K562 (cell line): ENCODE measurements at regions not wholly inside any gene's neighbourhood (a gene's known extent, or its start where the extent isn't known, plus 50 kb on each side); places are given as distances from the start of the nearest gene placed in this dataset.
A peak's percentile ranks its signal among the peaks of the same experiment; 100 is the strongest.

Source experiments
- CBFA2T2 ChIP-seq: fragments of 450-650 bp; conservative IDR thresholded peaks from 2 replicates; pipeline ENCODE4 v1.6.1; 2017; ENCODE audit warnings: mild to moderate bottlenecking
- EP400 ChIP-seq: fragments of 450-650 bp; IDR thresholded peaks from 2 replicates; pipeline ENCODE4 v1.6.1; 2017; ENCODE audit warnings: antibody characterized with exemption, mild to moderate bottlenecking, moderate library complexity
- ERF ChIP-seq: fragments of 450-650 bp; formaldehyde crosslinking; IDR thresholded peaks from 2 replicates; pipeline ENCODE4 v1.4.0; 2020; ENCODE audit warnings: mild to moderate bottlenecking, mixed read lengths
- KLF16 ChIP-seq: IDR thresholded peaks from 2 replicates; pipeline ENCODE4 v1.6.1; 2016; ENCODE audit warnings: antibody characterized with exemption
- L3MBTL2 ChIP-seq: fragments of 450-650 bp; IDR thresholded peaks from 2 replicates; pipeline ENCODE4 v1.6.1; 2016; ENCODE audit warnings: mild to moderate bottlenecking, moderate library complexity
- MCM5 ChIP-seq: fragments of 450-650 bp; IDR thresholded peaks from 2 replicates; pipeline ENCODE4 v1.6.1; 2016; ENCODE audit warnings: low read depth
- NR2C1 ChIP-seq, 2 experiments: fragments of 450-650 bp; IDR thresholded peaks; 2 replicates each; pipeline ENCODE4 v1.6.1; 2017; ENCODE audit warnings: mild to moderate bottlenecking in 2 of 2, antibody characterized with exemption in 1 of 2, inconsistent platforms in 1 of 2, missing compliant biosample characterization in 1 of 2, missing genetic modification characterization in 1 of 2
- PHTF2 ChIP-seq: fragments of 250-450 bp; sonication (Bioruptor Pico); IDR thresholded peaks from 2 replicates; pipeline ENCODE4 v1.5.0; 2021; ENCODE audit warnings: mild to moderate bottlenecking
- PML ChIP-seq: IDR thresholded peaks from 2 replicates; pipeline ENCODE4 v1.6.1; 2012; ENCODE audit warnings: low read length, inconsistent platforms
- POLR2AphosphoS5 ChIP-seq: IDR thresholded peaks from 2 replicates; pipeline ENCODE4 v1.6.1; 2011; ENCODE audit warnings: mild to moderate bottlenecking, low read depth, low read length, moderate library complexity; ENCODE audit not compliant: control insufficient read depth, insufficient read depth
- RNF2 ChIP-seq: sonication (generic); IDR thresholded peaks from 2 replicates; pipeline ENCODE4 v1.6.1; 2016
- SMAD1 ChIP-seq: fragments of 150-350 bp; IDR thresholded peaks from 2 replicates; pipeline ENCODE4 v1.6.1; 2014; ENCODE audit warnings: low read length, low read depth; ENCODE audit not compliant: partially characterized antibody
- TEAD2 ChIP-seq: fragments of 450-650 bp; IDR thresholded peaks from 2 replicates; pipeline ENCODE4 v1.6.1; 2016; ENCODE audit warnings: missing genetic modification characterization, control low read depth, missing compliant biosample characterization
- THRAP3 ChIP-seq: fragments of 450-650 bp; IDR thresholded peaks from 2 replicates; pipeline ENCODE4 v1.6.1; 2016; ENCODE audit warnings: mild to moderate bottlenecking, inconsistent platforms, borderline replicate concordance
- ZNF140 ChIP-seq: fragments of 250-450 bp; sonication (Bioruptor Pico); IDR thresholded peaks from 2 replicates; pipeline ENCODE4 v1.8.0; 2021; ENCODE audit warnings: moderate library complexity, mild to moderate bottlenecking, inconsistent platforms
- ZNF324 ChIP-seq: fragments of 250-450 bp; sonication (Bioruptor Pico); IDR thresholded peaks from 2 replicates; pipeline ENCODE4 v1.4.0; 2020; ENCODE audit warnings: mild to moderate bottlenecking
- ZNF354B ChIP-seq: fragments of 250-450 bp; sonication (Bioruptor Pico); IDR thresholded peaks from 2 replicates; pipeline ENCODE4 v1.4.0; 2020
- ZNF780A ChIP-seq: fragments of 250-450 bp; sonication (Bioruptor Pico); IDR thresholded peaks from 2 replicates; pipeline ENCODE4 v1.5.0; 2021; ENCODE audit warnings: mild to moderate bottlenecking
- ZNF830 ChIP-seq: fragments of 250-450 bp; sonication (Bioruptor Pico); IDR thresholded peaks from 2 replicates; pipeline ENCODE4 v1.5.0; 2021; ENCODE audit warnings: mild to moderate bottlenecking
- TF ChIP-seq, protein P1 (sequence below), 2 experiments: IDR thresholded peaks in 1 of 2; conservative IDR thresholded peaks in 1 of 2; 2 replicates each; pipeline ENCODE4 v1.6.1; 2016; ENCODE audit warnings: low read depth in 2 of 2, mild to moderate bottlenecking in 1 of 2, missing compliant biosample characterization in 1 of 2, missing genetic modification characterization in 1 of 2, moderate library complexity in 1 of 2
- TF ChIP-seq, protein P2 (sequence below): fragments of 250-450 bp; sonication (Bioruptor Pico); IDR thresholded peaks from 2 replicates; pipeline ENCODE4 v1.4.0; 2020; ENCODE audit warnings: borderline replicate concordance
- TF ChIP-seq, protein P3 (sequence below): sonication (generic); formaldehyde crosslinking; IDR thresholded peaks from 2 replicates; pipeline ENCODE4 v1.8.0; 2022; ENCODE audit warnings: mild to moderate bottlenecking, missing genetic modification reagents

DNA sequence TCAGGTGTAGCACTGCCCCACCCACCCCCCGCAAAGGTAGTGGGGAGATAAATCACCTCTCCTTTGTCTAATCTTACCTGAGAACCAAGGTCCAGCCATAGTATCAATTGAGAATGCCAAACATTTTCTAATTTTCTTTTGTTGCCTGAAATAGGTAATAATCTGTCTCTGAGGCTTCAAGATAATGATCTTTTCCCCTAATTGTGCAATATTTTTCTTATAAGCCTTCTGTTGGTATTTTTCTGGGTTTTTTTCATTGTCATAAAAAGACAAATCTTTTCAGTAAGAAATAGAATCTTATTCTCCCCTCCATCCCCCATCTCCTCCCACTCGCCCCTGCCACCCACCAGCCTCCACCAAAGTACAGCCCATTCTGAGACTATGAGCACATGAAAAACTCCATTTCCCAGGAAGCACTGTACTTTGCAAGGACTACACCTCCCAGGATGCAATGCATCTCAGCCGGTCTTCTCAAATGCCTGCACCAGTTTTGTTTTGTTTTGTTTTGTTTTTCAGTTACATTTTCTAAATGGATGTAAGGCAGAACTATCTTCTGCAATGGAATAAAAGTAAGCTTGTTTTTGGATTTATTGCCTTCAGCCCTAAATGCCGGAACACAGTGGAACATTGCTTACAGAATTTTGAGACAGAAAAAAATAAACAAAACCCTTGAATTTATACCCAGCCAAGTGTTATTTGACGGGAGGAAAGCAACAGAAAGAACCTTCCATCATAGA, 268.0 kb downstream of the TFAP2A start (continued):
- TF ChIP-seq, protein P1, sequence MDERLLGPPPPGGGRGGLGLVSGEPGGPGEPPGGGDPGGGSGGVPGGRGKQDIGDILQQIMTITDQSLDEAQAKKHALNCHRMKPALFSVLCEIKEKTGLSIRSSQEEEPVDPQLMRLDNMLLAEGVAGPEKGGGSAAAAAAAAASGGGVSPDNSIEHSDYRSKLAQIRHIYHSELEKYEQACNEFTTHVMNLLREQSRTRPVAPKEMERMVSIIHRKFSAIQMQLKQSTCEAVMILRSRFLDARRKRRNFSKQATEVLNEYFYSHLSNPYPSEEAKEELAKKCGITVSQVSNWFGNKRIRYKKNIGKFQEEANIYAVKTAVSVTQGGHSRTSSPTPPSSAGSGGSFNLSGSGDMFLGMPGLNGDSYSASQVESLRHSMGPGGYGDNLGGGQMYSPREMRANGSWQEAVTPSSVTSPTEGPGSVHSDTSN (CRISPR knock-in tag; IDR thresholded peaks at IDR 0.05; ENCODE audit: low read depth) = no peak
- TF ChIP-seq, protein P1 (tag; conservative IDR thresholded peaks at IDR 0.05; ENCODE audit: low read depth) = no peak
- no peak for TF ChIP-seq PHTF2
- peak; percentile 22; the same call in 1 of the 2 replicates for TF ChIP-seq L3MBTL2
- TF ChIP-seq SMAD1 = no peak
- no peak for TF ChIP-seq ZNF140 (CRISPR knock-in tag)
- no peak for TF ChIP-seq MCM5
- TF ChIP-seq, protein P2, sequence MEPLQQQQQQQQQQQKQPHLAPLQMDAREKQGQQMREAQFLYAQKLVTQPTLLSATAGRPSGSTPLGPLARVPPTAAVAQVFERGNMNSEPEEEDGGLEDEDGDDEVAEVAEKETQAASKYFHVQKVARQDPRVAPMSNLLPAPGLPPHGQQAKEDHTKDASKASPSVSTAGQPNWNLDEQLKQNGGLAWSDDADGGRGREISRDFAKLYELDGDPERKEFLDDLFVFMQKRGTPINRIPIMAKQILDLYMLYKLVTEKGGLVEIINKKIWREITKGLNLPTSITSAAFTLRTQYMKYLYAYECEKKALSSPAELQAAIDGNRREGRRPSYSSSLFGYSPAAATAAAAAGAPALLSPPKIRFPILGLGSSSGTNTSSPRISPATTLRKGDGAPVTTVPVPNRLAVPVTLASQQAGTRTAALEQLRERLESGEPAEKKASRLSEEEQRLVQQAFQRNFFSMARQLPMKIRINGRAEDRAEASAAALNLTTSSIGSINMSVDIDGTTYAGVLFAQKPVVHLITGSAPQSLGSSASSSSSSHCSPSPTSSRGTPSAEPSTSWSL (CRISPR knock-in tag) = no peak
- TF ChIP-seq RNF2 = no peak
- TF ChIP-seq TEAD2 (tag) = no peak
- no peak for TF ChIP-seq EP400
- no peak for TF ChIP-seq ZNF324 (CRISPR knock-in tag)
- no peak for TF ChIP-seq ZNF354B
- no peak for TF ChIP-seq PML
- no peak for TF ChIP-seq THRAP3
- no peak for TF ChIP-seq NR2C1 (IDR thresholded peaks at IDR 0.05)
- TF ChIP-seq NR2C1 (tag; IDR thresholded peaks at IDR 0.05) = no peak
- TF ChIP-seq, protein P3, sequence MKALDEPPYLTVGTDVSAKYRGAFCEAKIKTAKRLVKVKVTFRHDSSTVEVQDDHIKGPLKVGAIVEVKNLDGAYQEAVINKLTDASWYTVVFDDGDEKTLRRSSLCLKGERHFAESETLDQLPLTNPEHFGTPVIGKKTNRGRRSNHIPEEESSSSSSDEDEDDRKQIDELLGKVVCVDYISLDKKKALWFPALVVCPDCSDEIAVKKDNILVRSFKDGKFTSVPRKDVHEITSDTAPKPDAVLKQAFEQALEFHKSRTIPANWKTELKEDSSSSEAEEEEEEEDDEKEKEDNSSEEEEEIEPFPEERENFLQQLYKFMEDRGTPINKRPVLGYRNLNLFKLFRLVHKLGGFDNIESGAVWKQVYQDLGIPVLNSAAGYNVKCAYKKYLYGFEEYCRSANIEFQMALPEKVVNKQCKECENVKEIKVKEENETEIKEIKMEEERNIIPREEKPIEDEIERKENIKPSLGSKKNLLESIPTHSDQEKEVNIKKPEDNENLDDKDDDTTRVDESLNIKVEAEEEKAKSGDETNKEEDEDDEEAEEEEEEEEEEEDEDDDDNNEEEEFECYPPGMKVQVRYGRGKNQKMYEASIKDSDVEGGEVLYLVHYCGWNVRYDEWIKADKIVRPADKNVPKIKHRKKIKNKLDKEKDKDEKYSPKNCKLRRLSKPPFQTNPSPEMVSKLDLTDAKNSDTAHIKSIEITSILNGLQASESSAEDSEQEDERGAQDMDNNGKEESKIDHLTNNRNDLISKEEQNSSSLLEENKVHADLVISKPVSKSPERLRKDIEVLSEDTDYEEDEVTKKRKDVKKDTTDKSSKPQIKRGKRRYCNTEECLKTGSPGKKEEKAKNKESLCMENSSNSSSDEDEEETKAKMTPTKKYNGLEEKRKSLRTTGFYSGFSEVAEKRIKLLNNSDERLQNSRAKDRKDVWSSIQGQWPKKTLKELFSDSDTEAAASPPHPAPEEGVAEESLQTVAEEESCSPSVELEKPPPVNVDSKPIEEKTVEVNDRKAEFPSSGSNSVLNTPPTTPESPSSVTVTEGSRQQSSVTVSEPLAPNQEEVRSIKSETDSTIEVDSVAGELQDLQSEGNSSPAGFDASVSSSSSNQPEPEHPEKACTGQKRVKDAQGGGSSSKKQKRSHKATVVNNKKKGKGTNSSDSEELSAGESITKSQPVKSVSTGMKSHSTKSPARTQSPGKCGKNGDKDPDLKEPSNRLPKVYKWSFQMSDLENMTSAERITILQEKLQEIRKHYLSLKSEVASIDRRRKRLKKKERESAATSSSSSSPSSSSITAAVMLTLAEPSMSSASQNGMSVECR = no peak
- no peak for TF ChIP-seq ERF (CRISPR knock-in tag)
- TF ChIP-seq ZNF830 = no peak
- TF ChIP-seq POLR2AphosphoS5 = no peak
- TF ChIP-seq CBFA2T2 = no peak
- TF ChIP-seq ZNF780A = no peak
- no peak for TF ChIP-seq KLF16
